ENCODE measurements at regions not wholly inside any gene's neighbourhood (a gene's known extent, or its start where the extent isn't known, plus 50 kb on each side); places are given as distances from the start of the nearest gene placed in this dataset.

DNA sequence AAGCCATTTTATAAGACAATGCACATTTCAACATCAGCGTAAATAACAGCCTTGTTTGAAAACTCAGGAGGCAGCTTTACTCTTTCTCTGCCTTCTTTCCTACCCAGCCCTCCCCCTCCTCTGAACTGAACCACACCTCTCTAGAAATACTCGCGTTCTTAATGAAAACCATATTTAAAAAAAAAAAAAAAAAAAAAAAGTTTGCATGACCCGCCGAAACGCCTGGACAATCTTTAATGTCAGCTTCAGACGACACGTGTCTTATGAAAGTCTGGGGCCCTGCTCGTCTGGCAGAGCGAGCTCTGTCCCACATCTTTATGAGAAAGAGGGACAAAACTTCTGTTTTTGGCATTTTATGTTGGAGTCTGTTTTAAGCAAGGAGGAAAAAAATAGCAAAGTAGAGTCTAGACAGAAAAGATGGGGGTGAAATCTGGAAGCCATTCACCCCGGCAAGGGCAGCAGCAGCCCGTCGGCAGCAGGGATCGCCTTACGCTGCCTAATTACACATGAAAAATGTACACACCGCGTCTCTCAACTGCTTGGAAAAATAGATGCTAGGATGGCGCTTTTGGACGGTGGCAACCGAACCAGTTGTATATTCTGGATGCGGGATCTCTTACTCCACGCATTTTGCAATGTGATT lies 130.4 kb upstream of the ETS2 start:
- POLR2A ChIA-PET, result interaction anchor here (0.6 kb wide), 1 partner anchor 18 kb away, joined by 3 read pairs; no protein-coding TSS in a partner anchor
- no peak for FAIRE-seq

More for the DNA sequence above, 130.4 kb upstream of the ETS2 start:
- dilution Hi-C loops (cut with MboI; ENCODE audit: extremely low pct_ligation_motif_present, low sequenced_read_pairs), result no loop called here
- H3K27me3 ChIP-seq (ENCODE audit: control insufficient read depth in 2 of 2, insufficient read depth in 2 of 2, low read length in 2 of 2), result peaks cover 21 to 32% of the 10 kb centered on the region in 2 experiments
- H4K20me1 ChIP-seq (replicated peaks; ENCODE audit: control insufficient read depth, extremely low read depth, insufficient read depth, low read length), result no peaks in the 10 kb centered on the region
- H3K9ac ChIP-seq (replicated peaks; ENCODE audit: extremely low read depth, insufficient read depth, low read length), result no peak overlapping the region
- H3K79me2 ChIP-seq (ENCODE audit: control insufficient read depth, insufficient read depth, low read length), result no peaks in the 10 kb centered on the region
- no peaks in the 10 kb centered on the region for H3K9me1 ChIP-seq (replicated peaks; ENCODE audit: control insufficient read depth, extremely low read depth, insufficient read depth, low read length)
- no peak overlapping the region for H3K27ac ChIP-seq (ENCODE audit: insufficient read depth, low read depth, low read length)
- CTCF ChIA-PET, result interaction anchor here (0.6 kb wide), 1 partner anchor 38 kb away, joined by 3 read pairs; no protein-coding TSS in a partner anchor
- BruUV-seq (replicated peaks), result no TSS peak
- intact Hi-C loops (cut with micrococcal nuclease), result no loop called here
- H3K9me3 ChIP-seq (replicated peaks; ENCODE audit: control insufficient read depth, insufficient read depth, low read length), result no peaks in the 10 kb centered on the region
- TF ChIP-seq, protein P1, sequence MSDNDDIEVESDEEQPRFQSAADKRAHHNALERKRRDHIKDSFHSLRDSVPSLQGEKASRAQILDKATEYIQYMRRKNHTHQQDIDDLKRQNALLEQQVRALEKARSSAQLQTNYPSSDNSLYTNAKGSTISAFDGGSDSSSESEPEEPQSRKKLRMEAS (IDR thresholded peaks at IDR 0.05; ENCODE audit: insufficient read depth, insufficient read length), result no peak
- TF ChIP-seq POLR2AphosphoS5 (IDR thresholded peaks at IDR 0.05; ENCODE audit: insufficient read depth, low read depth, low read length) (no peak), JUN (IDR thresholded peaks at IDR 0.05; ENCODE audit: borderline replicate concordance, insufficient read depth, insufficient read length, low read depth) (no peak), FOS (IDR thresholded peaks at IDR 0.05; ENCODE audit: borderline replicate concordance, insufficient read depth, low read length) (no peak), MYC (IDR thresholded peaks at IDR 0.05; ENCODE audit: low read depth, low read length) (no peak), POLR2A (IDR thresholded peaks at IDR 0.05; ENCODE audit: low read depth, low read length) (no peak), EZH2 (IDR thresholded peaks at IDR 0.05; ENCODE audit: borderline replicate concordance, low read depth, low read length, severe bottlenecking) (no peak), GATA2 (IDR thresholded peaks at IDR 0.05; ENCODE audit: insufficient read depth, insufficient read length, low read depth, low read length) (no peak)
- TF ChIP-seq, protein P2, sequence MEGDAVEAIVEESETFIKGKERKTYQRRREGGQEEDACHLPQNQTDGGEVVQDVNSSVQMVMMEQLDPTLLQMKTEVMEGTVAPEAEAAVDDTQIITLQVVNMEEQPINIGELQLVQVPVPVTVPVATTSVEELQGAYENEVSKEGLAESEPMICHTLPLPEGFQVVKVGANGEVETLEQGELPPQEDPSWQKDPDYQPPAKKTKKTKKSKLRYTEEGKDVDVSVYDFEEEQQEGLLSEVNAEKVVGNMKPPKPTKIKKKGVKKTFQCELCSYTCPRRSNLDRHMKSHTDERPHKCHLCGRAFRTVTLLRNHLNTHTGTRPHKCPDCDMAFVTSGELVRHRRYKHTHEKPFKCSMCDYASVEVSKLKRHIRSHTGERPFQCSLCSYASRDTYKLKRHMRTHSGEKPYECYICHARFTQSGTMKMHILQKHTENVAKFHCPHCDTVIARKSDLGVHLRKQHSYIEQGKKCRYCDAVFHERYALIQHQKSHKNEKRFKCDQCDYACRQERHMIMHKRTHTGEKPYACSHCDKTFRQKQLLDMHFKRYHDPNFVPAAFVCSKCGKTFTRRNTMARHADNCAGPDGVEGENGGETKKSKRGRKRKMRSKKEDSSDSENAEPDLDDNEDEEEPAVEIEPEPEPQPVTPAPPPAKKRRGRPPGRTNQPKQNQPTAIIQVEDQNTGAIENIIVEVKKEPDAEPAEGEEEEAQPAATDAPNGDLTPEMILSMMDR (IDR thresholded peaks at IDR 0.05; ENCODE audit: extremely low read depth in 1 of 2, insufficient read depth in 1 of 2, low read depth in 1 of 2, low read length in 2 of 2), result no peak
- H3K36me3 ChIP-seq (ENCODE audit: control insufficient read depth in 2 of 2, extremely low read depth in 1 of 2, insufficient read depth in 2 of 2, low read length in 2 of 2), result no peaks in the 10 kb centered on the region
- no peak overlapping the region for H3K4me2 ChIP-seq (ENCODE audit: insufficient read depth, low read length)
- no peak overlapping the region for H2AFZ ChIP-seq (ENCODE audit: low read depth, low read length)
- DNase-seq (ENCODE audit: low read depth, low spot score), result no peak
- no peak overlapping the region for H3K4me3 ChIP-seq (replicated peaks in 1 of 3; ENCODE audit: insufficient read depth in 1 of 3, low read depth in 1 of 3, low read length in 3 of 3)
- peaks cover 14% of the 10 kb centered on the region for H3K4me1 ChIP-seq (ENCODE audit: control insufficient read depth, extremely low read depth, insufficient read depth, low read length)

Data from endothelial cell of umbilical vein (primary cell).